WTC11 (cell line): ENCODE measurements at regions not wholly inside any gene's neighbourhood (a gene's known extent, or its start where the extent isn't known, plus 50 kb on each side); places are given as distances from the start of the nearest gene placed in this dataset.

Experiments
- NR3C1 ChIP-seq: sonication (generic); formaldehyde crosslinking; conservative IDR thresholded peaks from 2 replicates; pipeline ENCODE4 v1.8.1; 2023; ENCODE audit warnings: low read depth, mild to moderate bottlenecking, missing genetic modification reagents
- TF ChIP-seq, protein P1 (sequence below): fragments of 200-600 bp; IDR thresholded peaks from 2 replicates; pipeline ENCODE4 v1.8.0; 2022; ENCODE audit warnings: antibody characterized with exemption

- TF ChIP-seq, protein P1, sequence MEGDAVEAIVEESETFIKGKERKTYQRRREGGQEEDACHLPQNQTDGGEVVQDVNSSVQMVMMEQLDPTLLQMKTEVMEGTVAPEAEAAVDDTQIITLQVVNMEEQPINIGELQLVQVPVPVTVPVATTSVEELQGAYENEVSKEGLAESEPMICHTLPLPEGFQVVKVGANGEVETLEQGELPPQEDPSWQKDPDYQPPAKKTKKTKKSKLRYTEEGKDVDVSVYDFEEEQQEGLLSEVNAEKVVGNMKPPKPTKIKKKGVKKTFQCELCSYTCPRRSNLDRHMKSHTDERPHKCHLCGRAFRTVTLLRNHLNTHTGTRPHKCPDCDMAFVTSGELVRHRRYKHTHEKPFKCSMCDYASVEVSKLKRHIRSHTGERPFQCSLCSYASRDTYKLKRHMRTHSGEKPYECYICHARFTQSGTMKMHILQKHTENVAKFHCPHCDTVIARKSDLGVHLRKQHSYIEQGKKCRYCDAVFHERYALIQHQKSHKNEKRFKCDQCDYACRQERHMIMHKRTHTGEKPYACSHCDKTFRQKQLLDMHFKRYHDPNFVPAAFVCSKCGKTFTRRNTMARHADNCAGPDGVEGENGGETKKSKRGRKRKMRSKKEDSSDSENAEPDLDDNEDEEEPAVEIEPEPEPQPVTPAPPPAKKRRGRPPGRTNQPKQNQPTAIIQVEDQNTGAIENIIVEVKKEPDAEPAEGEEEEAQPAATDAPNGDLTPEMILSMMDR = no peak
- no peak for TF ChIP-seq NR3C1 (CRISPR knock-in tag)
These were observed 188.6 kb downstream of the SNX18 start for GRCh38 chr5:54705994-54706653.
